H1 (cell line): ENCODE measurements at regions not wholly inside any gene's neighbourhood (a gene's known extent, or its start where the extent isn't known, plus 50 kb on each side); places are given as distances from the start of the nearest gene placed in this dataset.

Experiments
- CTCF ChIA-PET: fragments of 300-600 bp; sonication (Branson Sonifier 250); formaldehyde crosslinking; loops from one replicate; lab custom pipeline; 2021; ENCODE audit not compliant: partially characterized antibody; lab: Charles Lee
- POLR2A ChIA-PET: fragments of 300-600 bp; sonication (Branson Sonifier 250); formaldehyde crosslinking; loops from one replicate; lab custom pipeline; 2021; ENCODE audit warnings: inconsistent platforms; ENCODE audit not compliant: partially characterized antibody; lab: Charles Lee
- DNase-seq, 2 experiments: peaks; one replicate each; pipeline versions ENCODE4 v3.0.0 to v3.0.0-alpha.2; 2010 to 2022; ENCODE audit warnings: low spot score in 2 of 2, low read depth in 1 of 2, mixed read lengths in 1 of 2
- FAIRE-seq: peaks from 2 replicates; lab custom pipeline; 2011; peaks lifted over from hg19 to GRCh38; lab: Jason Lieb, UNC
- H2AFZ ChIP-seq: 2 replicates; pipeline ENCODE4 v1.8.1; 2012; ENCODE audit warnings: low read length, inconsistent platforms
- H2AK5ac ChIP-seq: 2 replicates; pipeline ENCODE4 v1.6.1; 2013; ENCODE audit warnings: low read depth, low read length
- H2BK120ac ChIP-seq: replicated peaks from 2 replicates; pipeline ENCODE3; 2013; ENCODE audit warnings: low read depth, low read length, inconsistent platforms
- H2BK12ac ChIP-seq: 2 replicates; pipeline ENCODE4 v1.6.1; 2013; ENCODE audit warnings: low read depth, low read length
- H2BK15ac ChIP-seq: 2 replicates; pipeline ENCODE4 v1.6.1; 2013; ENCODE audit warnings: low read length
- H2BK20ac ChIP-seq: 2 replicates; pipeline ENCODE4 v1.6.1; 2013; ENCODE audit warnings: low read length
- H2BK5ac ChIP-seq: 2 replicates; pipeline ENCODE4 v1.6.1; 2013; ENCODE audit warnings: low read depth, low read length
- H3K14ac ChIP-seq: 2 replicates; pipeline ENCODE4 v1.6.1; 2013; ENCODE audit warnings: inconsistent platforms; ENCODE audit not compliant: insufficient read length
- H3K18ac ChIP-seq: 2 replicates; pipeline ENCODE4 v1.6.1; 2013; ENCODE audit warnings: low read length; ENCODE audit errors: extremely low read depth
- H3K23ac ChIP-seq: 2 replicates; pipeline ENCODE4 v1.6.1; 2013; ENCODE audit warnings: inconsistent platforms; ENCODE audit not compliant: insufficient read length
- H3K23me2 ChIP-seq: 2 replicates; pipeline ENCODE4 v1.6.1; 2013; ENCODE audit warnings: low read depth, low read length
- H3K27ac ChIP-seq: 2 replicates; pipeline ENCODE4 v1.6.1; 2011; ENCODE audit warnings: low read depth, low read length, inconsistent platforms
- H3K27me3 ChIP-seq, 4 experiments: replicated peaks in 1 of 4; 1 replicate in 1 of 4; 2 replicates in 3 of 4; pipeline versions ENCODE4 v1.6.1 to v1.8.1; 2011 to 2013; ENCODE audit warnings: low read length in 3 of 4, mild to moderate bottlenecking in 3 of 4, inconsistent platforms in 2 of 4, mixed read lengths in 2 of 4, moderate library complexity in 1 of 4; ENCODE audit not compliant: control insufficient read depth in 3 of 4, insufficient read depth in 3 of 4; ENCODE audit errors: extremely low read depth in 1 of 4
- H3K36me3 ChIP-seq, 4 experiments: 2 replicates each; pipeline versions ENCODE4 v1.6.1 to v1.8.1; 2011 to 2013; ENCODE audit warnings: mild to moderate bottlenecking in 4 of 4, low read length in 3 of 4, moderate library complexity in 2 of 4, control low read depth in 1 of 4, inconsistent platforms in 1 of 4; ENCODE audit not compliant: insufficient read depth in 4 of 4, control insufficient read depth in 2 of 4
- H3K4ac ChIP-seq: replicated peaks from 2 replicates; pipeline ENCODE3; 2013; ENCODE audit warnings: low read length, low read depth, mixed read lengths, inconsistent platforms; ENCODE audit not compliant: insufficient read length
- H3K4me1 ChIP-seq, 4 experiments: replicated peaks in 1 of 4; 1 replicate in 1 of 4; 2 replicates in 3 of 4; pipeline versions ENCODE4 v1.6.1 to v1.8.1; 2011 to 2013; ENCODE audit warnings: low read length in 3 of 4, inconsistent platforms in 2 of 4, mixed read lengths in 1 of 4; ENCODE audit not compliant: insufficient read depth in 4 of 4, control insufficient read depth in 3 of 4
- H3K4me2 ChIP-seq, 2 experiments: 2 replicates each; pipeline versions ENCODE4 v1.6.1 to v1.8.1; 2011 to 2013; ENCODE audit warnings: low read depth in 2 of 2, low read length in 2 of 2, control low read depth in 1 of 2, inconsistent platforms in 1 of 2, mild to moderate bottlenecking in 1 of 2; ENCODE audit not compliant: insufficient read depth in 1 of 2
- H3K4me3 ChIP-seq, 4 experiments: fragments of 200-600, 300-600 bp in 1 of 4; sonication (generic), shearing (Covaris generic), sonication (Bioruptor Twin) in 1 of 4; 2 replicates each; pipeline versions ENCODE4 v1.5.1 to v1.8.1; 2011 to 2016; ENCODE audit warnings: low read length in 4 of 4, low read depth in 3 of 4, control low read depth in 2 of 4, inconsistent platforms in 2 of 4, mild to moderate bottlenecking in 2 of 4, mixed read lengths in 1 of 4, moderate library complexity in 1 of 4; ENCODE audit not compliant: insufficient read depth in 2 of 4; ENCODE audit errors: extremely low read depth in 1 of 4
- H3K56ac ChIP-seq: replicated peaks from 2 replicates; pipeline ENCODE3; 2013; ENCODE audit warnings: low read depth, mild to moderate bottlenecking, mixed read lengths, low read length, inconsistent platforms; ENCODE audit not compliant: insufficient read length
- H3K79me1 ChIP-seq: 2 replicates; pipeline ENCODE4 v1.6.1; 2013; ENCODE audit warnings: low read depth, low read length, control low read depth
- H3K79me2 ChIP-seq, 2 experiments: 2 replicates each; pipeline versions ENCODE4 v1.6.1 to v1.8.1; 2012 to 2013; ENCODE audit warnings: low read length in 2 of 2, mild to moderate bottlenecking in 2 of 2, inconsistent platforms in 1 of 2; ENCODE audit not compliant: insufficient read depth in 2 of 2, control insufficient read depth in 1 of 2
- H3K9ac ChIP-seq, 4 experiments: replicated peaks in 1 of 4; 1 replicate in 1 of 4; 2 replicates in 3 of 4; pipeline versions ENCODE4 v1.6.1 to v1.8.1; 2011 to 2013; ENCODE audit warnings: low read depth in 3 of 4, low read length in 3 of 4, control low read depth in 2 of 4, mild to moderate bottlenecking in 2 of 4, moderate library complexity in 2 of 4, inconsistent platforms in 1 of 4; ENCODE audit errors: extremely low read depth in 1 of 4
- H3K9me3 ChIP-seq, 2 experiments: 2 replicates each; pipeline versions ENCODE4 v1.6.1 to v1.8.1; 2012 to 2013; ENCODE audit warnings: mild to moderate bottlenecking in 2 of 2, moderate library complexity in 2 of 2, control low read depth in 1 of 2, inconsistent platforms in 1 of 2, low read depth in 1 of 2, low read length in 1 of 2, mixed read lengths in 1 of 2; ENCODE audit not compliant: insufficient read depth in 2 of 2
- H4K20me1 ChIP-seq, 2 experiments: replicated peaks in 1 of 2; 2 replicates each; pipeline versions ENCODE3 to v1.8.1; 2011 to 2013; ENCODE audit warnings: inconsistent platforms in 2 of 2, low read length in 2 of 2, mild to moderate bottlenecking in 1 of 2; ENCODE audit not compliant: insufficient read depth in 2 of 2, control insufficient read depth in 1 of 2
- H4K5ac ChIP-seq: 2 replicates; pipeline ENCODE4 v1.6.1; 2013; ENCODE audit warnings: low read length, low read depth, mixed read lengths, inconsistent platforms; ENCODE audit not compliant: insufficient read length
- H4K8ac ChIP-seq: 2 replicates; pipeline ENCODE4 v1.8.0; 2013; ENCODE audit warnings: mild to moderate bottlenecking, moderate library complexity, low read length, inconsistent platforms; ENCODE audit not compliant: insufficient read depth; ENCODE audit errors: extremely low read depth
- H4K91ac ChIP-seq: replicated peaks from 2 replicates; pipeline ENCODE3; 2013; ENCODE audit warnings: low read length, mixed read lengths, inconsistent platforms; ENCODE audit not compliant: insufficient read length
- ASH2L ChIP-seq: fragments of 200-600, 300-600 bp; sonication (generic); IDR thresholded peaks from one replicate; pipeline ENCODE4 v1.7.1; 2017; ENCODE audit warnings: low read length
- ATF2 ChIP-seq: IDR thresholded peaks from 2 replicates; pipeline ENCODE4 v1.6.1; 2012; ENCODE audit warnings: low read length, inconsistent platforms
- ATF3 ChIP-seq: IDR thresholded peaks from 2 replicates; pipeline ENCODE4 v1.6.1; 2011; ENCODE audit warnings: low read depth, mild to moderate bottlenecking, low read length; ENCODE audit not compliant: insufficient read depth
- BACH1 ChIP-seq: IDR thresholded peaks from 2 replicates; pipeline ENCODE4 v1.6.1; 2012; ENCODE audit warnings: low read length, improper control_type of control experiment
- CBX8 ChIP-seq: fragments of 300-800, 300-1000 bp; sonication (generic); IDR thresholded peaks from 2 replicates; pipeline ENCODE4 v1.7.1; 2016; ENCODE audit warnings: low read depth, low read length, borderline replicate concordance
- HDAC6 ChIP-seq: IDR thresholded peaks from one replicate; pipeline ENCODE4 v1.7.1; 2012; ENCODE audit warnings: low read depth, mild to moderate bottlenecking, inconsistent platforms, low read length, moderate library complexity
- RXRA ChIP-seq: IDR thresholded peaks from 2 replicates; pipeline ENCODE4 v1.6.1; 2011; ENCODE audit warnings: low read depth, mild to moderate bottlenecking, low read length, moderate library complexity; ENCODE audit not compliant: insufficient read depth
- SIRT6 ChIP-seq: IDR thresholded peaks from one replicate; pipeline ENCODE4 v1.7.1; 2012; ENCODE audit warnings: low read length, inconsistent platforms
- SIX5 ChIP-seq: IDR thresholded peaks from 2 replicates; pipeline ENCODE4 v1.6.1; 2011; ENCODE audit warnings: mild to moderate bottlenecking, low read depth, low read length
- SP1 ChIP-seq: IDR thresholded peaks from 2 replicates; pipeline ENCODE4 v1.6.1; 2011; ENCODE audit warnings: low read depth, low read length
- SRF ChIP-seq: IDR thresholded peaks from 2 replicates; pipeline ENCODE4 v1.6.1; 2011; ENCODE audit warnings: mild to moderate bottlenecking, low read depth, low read length, moderate library complexity
- TAF1 ChIP-seq: IDR thresholded peaks from 2 replicates; pipeline ENCODE4 v1.6.1; 2011; ENCODE audit warnings: mild to moderate bottlenecking, low read depth, low read length
- TAF7 ChIP-seq: optimal IDR thresholded peaks from 2 replicates; pipeline ENCODE3; 2011; ENCODE audit warnings: low read depth, mild to moderate bottlenecking, inconsistent platforms, low read length, moderate library complexity, borderline replicate concordance
- YY1 ChIP-seq: IDR thresholded peaks from 2 replicates; pipeline ENCODE4 v1.6.1; 2011; ENCODE audit warnings: low read depth, mild to moderate bottlenecking, low read length
- WGBS, 2 experiments: shearing (Covaris generic) in 1 of 2; methylation state at CpG; one replicate each; pipeline versions ENCODE4 v1.1.6 to v1.1.7; 2013 to 2015; ENCODE audit warnings: low lambda C conversion rate in 2 of 2, mixed read lengths in 2 of 2, inconsistent platforms in 1 of 2, low coverage in 1 of 2, missing lambda C conversion rate in 1 of 2; ENCODE audit not compliant: insufficient replicate concordance in 2 of 2, insufficient coverage in 1 of 2, insufficient read length in 1 of 2; ENCODE audit errors: extremely low coverage in 1 of 2, missing lambda C conversion rate in 1 of 2; 5-methylcytosine and 5-hydroxymethylcytosine counted together

- no peak overlapping the region for H3K4me2 ChIP-seq
- H3K36me3 ChIP-seq = no peaks in the 10 kb centered on the region
- no peak for DNase-seq
- H2AK5ac ChIP-seq = no peak overlapping the region
- no peak for FAIRE-seq
- no peak overlapping the region for H3K56ac ChIP-seq
- no peak overlapping the region for H3K18ac ChIP-seq
- H2BK20ac ChIP-seq = no peak overlapping the region
- no peak overlapping the region for H3K9ac ChIP-seq
- H3K4me3 ChIP-seq = no peak overlapping the region
- H3K4me1 ChIP-seq = peaks cover 0 to 10% (median 1%) of the 10 kb centered on the region in 4 experiments; a peak in 2 of 7 replicates
- H3K27me3 ChIP-seq = no peaks in the 10 kb centered on the region
- no peak overlapping the region for H4K91ac ChIP-seq
- H2BK12ac ChIP-seq = no peak overlapping the region
- 87% methylated on average over 2 of the region's 2 CpGs; no CpG with 5 or more reads in 1 of the 2 experiments for WGBS, 2 experiments
- H2BK120ac ChIP-seq = no peak overlapping the region
- no peak overlapping the region for H3K14ac ChIP-seq
- H4K5ac ChIP-seq = no peak overlapping the region
- H3K23ac ChIP-seq = no peak overlapping the region
- no peak overlapping the region for H3K4ac ChIP-seq
- ChIA-PET POLR2A (no interaction called here), CTCF (interaction anchor here (1.6 kb wide), 1 partner anchor 16 kb away, joined by 6 read pairs; no protein-coding TSS in a partner anchor)
- no peak overlapping the region for H2BK5ac ChIP-seq
- H2BK15ac ChIP-seq = no peak overlapping the region
- no peaks in the 10 kb centered on the region for H3K9me3 ChIP-seq
- no peaks in the 10 kb centered on the region for H3K79me1 ChIP-seq
- H3K79me2 ChIP-seq = no peaks in the 10 kb centered on the region
- H2AFZ ChIP-seq = no peak overlapping the region
- H3K27ac ChIP-seq = no peak overlapping the region
- H3K23me2 ChIP-seq = no peaks in the 10 kb centered on the region
- H4K8ac ChIP-seq = no peak overlapping the region
- H4K20me1 ChIP-seq = no peaks in the 10 kb centered on the region
- TF ChIP-seq HDAC6 (no peak), ASH2L (no peak), BACH1 (no peak), ATF3 (no peak), RXRA (no peak), ATF2 (no peak), YY1 (no peak), TAF1 (no peak), SP1 (no peak), TAF7 (no peak), SRF (no peak), SIRT6 (no peak), SIX5 (no peak), CBX8 (no peak)
Observed at GRCh38 chr12:105721891-105722290, 391.4 kb downstream of the C12orf75 start.
